ENCODE measurements at regions not wholly inside any gene's neighbourhood (a gene's known extent, or its start where the extent isn't known, plus 50 kb on each side); places are given as distances from the start of the nearest gene placed in this dataset.

DNA sequence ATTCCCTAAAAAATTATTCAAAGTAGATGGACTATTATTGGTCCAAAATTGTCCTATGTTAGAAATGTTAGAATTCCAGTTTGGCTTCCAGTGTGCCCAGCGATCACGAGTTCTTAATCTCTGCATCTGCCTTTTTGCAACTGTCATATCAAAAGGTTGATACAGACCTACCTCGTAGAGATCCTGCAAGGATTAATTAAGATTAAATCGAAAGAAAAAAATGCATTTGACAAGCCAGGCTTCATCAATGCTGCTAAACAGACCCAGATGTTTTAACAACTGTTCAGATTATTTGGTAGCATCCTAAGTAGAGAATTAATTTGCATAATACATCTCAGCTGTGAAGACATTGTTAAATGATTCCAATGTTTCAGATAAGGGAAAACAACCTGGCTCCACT, 336.5 kb downstream of the CRPPA start:
- no peak for DNase-seq

DNA sequence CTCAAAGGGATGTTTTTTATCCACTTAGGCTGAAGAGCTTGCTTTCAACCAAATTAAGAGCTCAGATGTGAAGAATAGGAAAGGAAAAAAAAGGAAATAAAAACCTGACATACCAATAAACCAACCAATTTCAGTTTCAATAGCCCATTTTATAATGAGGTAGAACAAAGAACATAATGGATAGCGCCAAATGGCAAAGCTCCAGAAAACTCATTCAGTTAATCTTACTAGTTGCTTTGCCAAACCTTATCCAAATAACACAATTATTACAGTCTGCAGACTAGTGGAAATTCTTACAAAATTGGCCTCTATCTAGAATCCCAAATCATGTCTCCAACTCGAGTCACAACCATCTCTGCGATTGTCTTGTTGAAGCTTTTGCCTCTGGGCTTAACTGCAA, 337.0 kb downstream of the CRPPA start:
- DNase-seq, result no peak

DNA sequence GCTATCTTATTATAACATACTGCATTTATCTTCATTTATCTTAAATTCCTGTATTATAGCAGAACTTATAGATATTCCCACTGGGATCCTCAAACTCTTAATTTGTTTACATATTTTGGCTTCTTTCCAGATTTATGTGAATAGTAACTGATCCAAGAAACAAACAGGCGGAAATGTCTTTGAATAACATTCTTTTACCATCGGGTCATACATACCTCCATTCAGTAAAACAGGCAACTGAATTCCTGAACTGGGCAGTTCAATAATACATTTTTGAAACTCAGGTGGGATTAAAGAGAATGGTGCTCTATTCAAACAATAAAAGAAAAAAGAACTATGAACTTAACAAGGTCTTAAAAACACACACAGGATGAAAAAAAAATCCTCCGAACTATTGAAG, 337.4 kb downstream of the CRPPA start:
- no peak for DNase-seq

DNA sequence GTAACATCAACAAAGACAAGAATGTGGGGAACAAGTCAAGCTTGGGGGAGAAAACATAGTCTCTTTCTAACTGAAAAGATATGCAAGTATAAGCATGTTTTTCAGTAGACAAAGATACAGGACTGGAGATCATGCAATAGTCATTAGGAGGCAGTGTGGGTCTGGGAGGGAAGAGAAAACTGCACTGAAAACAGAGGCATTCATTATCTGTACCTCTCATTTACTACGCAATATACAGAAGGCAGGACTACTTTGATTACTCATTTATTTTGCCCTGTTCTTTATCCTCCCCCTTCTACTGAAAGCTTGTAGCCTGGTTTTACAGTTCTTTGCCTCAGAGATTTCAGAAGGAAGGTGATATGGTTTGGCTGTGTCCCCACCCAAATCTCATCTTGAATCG, 341.2 kb downstream of the CRPPA start:
- no peak for DNase-seq

DNA sequence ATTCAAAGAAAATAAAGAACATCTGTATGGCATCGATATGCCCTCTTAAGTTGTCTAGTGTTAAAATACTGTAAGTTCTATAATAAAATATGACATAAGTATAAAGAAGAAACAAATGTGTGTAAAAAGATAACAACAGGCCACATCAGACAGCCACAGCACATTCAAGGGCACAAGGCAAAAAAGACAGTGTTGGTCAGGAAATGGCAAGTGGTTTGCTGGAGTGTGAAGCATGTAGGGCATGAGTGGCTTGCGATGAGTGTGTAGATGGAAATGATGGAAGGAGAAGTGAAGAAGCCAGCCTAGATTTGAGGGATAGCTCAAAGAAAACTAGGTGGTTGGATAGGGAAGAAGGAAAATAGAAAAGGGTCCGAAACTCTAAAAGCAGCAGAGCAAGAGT, 341.6 kb downstream of the CRPPA start:
- no peak for DNase-seq

DNA sequence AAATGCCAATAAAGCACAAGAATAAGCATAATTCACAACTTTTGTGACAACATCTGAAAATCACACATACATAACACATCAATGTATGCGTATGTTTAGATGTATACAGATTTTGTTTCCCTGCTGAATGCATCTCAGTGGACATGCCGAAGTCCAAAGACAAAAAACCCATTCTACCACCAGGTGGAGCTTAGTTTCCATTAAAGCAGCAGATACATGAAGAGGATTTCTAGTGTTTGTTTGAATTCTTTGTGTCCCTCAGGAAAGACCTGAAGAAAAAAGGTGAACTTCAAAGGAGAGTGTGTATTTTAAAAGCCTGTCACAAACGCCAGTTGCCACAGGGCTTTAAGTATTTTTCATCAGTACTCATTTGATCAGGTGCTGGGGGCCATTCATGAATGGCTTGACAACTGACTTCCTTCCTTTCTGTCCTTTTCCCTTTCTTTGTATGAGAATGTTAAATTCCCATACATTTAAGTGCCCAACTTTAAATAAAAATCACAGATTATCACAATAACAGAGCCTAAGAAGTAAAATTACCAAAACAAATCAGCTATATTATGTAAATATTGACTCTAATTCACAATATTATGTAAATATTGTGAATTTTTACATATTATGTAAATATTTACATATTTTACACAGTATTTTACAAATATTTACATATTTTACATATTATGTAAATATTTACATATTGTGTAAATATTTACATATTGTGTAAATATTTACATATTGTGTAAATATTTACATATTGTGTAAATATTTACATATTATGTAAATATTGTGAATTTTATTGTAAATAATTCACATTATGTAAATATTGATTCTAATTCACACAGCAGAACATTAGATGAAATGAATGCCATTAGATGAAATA, 343.0 kb downstream of the CRPPA start:
- DNase-seq, result peak; percentile 6

DNA sequence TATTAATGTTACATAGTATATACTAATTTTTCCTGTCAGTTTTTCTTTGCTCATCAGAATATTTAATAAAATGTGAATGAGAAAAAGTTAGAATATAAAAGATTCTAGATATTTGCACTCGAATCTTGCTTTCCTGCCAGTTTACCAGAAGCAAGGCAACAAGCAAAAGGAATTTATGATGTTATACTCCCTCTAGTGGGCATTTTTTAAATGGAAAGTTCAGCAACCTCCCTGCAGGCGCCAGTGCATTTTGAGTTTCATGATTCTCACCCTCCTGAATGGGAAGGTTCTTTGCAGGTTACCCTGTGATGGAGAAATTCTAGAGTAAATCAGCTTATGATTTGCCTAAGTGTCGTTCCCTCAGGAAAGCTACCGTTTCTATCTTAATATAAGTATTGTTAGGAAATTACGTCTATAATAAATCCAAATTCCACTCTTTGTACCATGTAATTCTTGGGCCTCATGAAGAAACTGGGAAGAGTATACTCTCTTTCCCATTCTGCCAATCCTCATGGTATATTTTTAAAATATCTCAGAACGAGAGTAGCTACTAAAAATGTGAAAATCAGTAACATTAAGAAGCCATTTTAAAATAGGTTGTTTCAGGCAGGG, 350.0 kb downstream of the CRPPA start:
- no peak for DNase-seq

DNA sequence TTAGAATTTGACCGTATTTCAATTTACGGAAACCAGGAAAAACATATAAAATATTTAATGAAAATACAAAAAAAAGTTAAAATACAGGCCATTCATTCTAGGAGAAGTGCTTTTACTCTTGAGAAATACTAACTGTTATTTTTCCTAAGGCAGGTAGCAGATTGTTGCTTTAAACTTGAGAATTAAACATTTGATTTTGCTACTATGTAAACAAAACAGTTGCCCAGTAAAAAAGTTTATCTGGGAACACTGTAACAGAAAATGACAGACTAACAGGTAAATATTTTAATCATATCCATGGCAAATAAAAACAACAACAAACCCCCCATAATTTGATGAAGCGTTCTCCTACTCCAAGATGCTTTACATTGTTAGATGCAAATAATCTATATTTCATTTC, 350.5 kb downstream of the CRPPA start:
- DNase-seq, result no peak

DNA sequence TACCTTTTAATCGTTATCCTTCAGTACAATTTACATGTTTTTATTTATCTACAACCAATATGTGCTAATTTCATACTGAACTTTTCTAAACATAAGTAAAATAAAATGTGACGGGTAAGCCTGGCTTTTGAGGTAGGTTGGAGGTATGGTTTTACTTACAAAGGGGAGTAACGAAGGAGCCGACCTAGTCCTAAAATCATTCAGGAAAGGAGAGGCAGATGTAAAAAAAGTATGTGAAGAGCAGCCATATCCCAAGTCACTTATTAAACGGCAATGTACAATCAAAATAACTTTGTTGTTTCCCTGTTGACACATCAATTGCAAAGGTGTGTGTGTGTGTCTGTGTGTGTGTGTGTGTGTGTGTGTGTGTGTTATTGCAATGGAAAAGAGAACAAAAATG, 351.3 kb downstream of the CRPPA start:
- no peak for DNase-seq

DNA sequence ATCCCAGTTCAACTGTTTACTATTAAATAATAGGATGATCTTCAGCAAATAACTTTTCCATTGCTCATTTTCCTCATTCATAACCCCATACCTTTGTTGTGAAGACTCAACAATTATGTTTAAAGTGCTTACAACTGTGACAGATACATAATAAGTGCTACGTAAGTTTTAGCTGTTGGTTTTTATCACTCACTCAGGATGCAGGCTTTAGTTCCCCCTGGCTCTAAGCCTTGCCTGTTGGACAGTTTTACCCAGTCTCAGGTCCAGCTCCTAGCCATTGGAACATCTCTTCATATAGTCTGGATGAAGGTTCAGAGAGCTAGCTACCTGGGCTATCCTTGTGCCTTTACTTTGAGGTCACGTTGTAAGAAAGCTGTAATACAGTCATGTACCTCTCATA, 353.2 kb downstream of the CRPPA start:
- no peak for DNase-seq

DNA sequence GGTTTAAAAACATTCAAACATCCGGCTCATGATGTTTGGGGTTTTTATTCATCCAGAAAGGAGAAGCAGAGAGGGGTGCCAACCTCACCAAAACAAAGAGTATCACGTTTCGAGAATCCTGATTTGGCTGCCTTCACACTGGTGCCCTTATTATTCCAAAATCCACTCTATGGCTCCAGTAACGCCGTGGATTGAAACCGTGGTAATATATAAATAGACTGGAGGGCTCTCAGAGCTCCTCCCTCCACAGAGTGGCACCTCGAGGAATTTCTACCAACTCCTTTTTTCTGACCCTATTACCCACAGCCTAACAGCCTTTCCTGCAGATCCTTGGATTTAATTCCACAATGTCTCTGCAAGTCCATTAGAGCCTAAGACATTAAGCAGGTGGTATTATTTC, 353.6 kb downstream of the CRPPA start:
- no peak for DNase-seq

DNA sequence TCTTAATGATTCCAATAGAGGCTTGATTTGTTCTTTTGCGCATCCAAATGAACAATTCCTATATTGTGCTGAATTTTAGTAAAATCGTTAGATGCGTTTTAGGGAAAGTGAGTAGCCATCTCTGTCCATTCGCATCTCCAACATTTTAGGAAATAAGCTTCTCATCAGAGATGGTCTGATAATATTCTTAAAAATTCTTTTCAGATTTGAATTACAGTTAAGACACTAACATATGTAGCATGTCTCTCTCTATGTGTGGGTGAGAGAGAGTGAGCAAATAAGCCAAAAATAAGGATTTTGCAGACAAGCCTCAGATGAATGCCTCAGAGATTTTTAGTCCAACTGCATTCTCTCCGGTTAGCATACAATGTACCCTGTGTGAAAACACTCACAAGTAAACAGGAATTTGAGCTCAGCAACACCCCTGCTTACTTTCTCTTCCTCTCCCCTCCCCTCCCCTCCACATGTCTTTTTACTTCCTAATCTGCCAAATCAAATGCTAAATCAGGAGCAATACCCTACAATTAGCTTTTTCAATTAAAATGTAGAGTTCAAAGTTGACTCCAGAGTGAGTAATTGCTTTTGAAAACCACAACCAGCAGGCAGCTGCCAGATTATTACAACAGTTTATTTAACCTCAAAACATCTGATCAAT, 354.4 kb downstream of the CRPPA start:
- no peak for DNase-seq

DNA sequence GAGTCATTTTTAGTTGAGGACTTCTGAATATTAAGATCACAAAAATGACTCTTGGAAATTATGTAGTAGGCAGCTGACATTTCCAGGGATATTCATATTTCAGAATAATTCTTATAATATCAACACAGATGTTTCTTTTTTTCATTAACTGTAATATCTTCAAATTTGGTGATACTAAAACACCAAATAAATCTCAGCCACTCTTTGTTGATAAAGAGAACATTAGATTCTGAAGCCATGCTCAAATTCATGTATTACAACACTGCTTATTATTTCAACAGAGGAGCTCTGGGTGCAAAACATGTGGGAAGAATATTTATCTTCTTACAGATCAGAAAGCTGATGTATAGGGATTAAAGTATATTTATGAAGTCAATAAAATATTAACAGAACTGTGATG, 355.4 kb downstream of the CRPPA start:
- DNase-seq, result no peak

DNA sequence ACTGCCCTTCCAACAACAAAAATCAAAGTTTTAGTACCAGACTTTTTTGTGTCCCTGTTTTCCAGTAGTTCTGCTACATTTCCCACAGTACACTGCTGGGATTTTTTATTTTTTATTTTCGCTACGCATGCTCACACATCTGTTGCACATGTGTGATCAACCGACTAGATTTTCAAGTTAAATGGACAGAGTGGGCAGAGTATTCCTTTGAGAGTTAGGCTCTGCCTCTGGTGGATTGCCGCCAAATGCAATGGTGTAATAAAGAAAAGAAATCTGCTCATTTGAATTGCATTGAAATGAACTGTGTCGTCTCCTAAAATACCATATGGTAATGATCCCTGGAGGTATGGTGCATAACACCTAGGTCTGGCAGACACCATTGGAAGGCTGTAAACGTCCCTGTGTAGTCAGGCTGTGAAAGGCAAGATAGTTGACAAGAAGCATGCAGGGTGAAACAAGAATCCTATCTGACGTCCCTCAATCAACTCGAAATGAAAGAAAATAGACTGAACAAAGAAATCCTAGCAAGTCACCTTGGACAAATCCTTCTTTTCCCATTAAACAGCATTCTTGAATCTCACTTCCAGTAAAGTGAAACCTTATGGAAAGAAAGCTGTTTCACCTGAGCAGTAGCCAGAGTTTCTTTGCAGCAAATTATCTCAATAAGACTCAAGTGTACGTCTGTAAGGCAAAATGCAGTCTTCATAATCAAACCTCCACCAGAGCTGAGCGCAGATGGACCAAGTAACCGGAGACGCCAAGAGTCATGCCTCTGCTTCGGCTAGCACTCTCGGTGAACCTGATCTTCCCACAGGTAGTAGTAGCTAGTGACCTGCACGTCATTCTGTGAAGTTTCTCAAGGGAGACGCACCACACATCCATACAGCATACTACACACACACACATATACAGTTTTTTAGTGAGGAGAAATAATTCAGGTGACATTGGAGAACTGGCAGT, 357.3 kb downstream of the CRPPA start:
- no peak for DNase-seq

DNA sequence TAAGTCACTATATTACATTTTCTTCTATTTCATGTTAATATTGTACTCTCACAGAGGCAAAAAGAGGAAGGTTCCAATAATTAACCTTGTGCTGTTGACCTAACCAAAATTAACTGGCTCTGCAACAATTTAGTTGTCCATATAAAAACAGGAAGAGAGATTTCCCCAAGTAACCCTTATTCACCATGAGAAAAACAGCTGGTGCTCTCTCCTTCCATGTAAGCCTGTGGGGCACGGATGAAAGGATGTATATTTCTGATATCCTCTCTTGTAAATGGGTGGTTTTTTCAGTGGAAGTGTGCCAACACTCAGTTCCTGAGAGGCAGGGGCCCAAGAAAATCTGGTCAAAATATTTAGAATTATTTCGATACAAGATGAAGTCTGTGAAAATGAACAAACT, 358.1 kb downstream of the CRPPA start:
- no peak for DNase-seq

DNA sequence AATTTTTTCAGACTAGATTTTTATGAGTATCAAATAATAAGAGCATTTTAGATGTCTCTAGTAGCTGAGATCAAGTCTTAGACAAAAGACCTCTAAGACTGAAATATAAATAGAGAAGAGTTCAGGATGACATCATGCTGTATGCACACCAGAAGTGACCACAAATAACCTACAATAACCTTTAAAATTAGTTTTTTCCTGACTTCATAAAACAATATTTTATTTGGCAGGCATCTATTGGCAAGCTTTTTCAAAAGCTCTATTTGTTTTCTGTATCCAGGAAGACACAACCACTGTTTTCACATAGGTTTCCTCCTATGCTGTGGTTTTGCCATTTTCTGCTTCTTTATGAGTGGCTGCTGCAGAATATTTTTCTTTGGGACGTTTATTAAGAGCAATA, 359.1 kb downstream of the CRPPA start:
- no peak for DNase-seq

DNA sequence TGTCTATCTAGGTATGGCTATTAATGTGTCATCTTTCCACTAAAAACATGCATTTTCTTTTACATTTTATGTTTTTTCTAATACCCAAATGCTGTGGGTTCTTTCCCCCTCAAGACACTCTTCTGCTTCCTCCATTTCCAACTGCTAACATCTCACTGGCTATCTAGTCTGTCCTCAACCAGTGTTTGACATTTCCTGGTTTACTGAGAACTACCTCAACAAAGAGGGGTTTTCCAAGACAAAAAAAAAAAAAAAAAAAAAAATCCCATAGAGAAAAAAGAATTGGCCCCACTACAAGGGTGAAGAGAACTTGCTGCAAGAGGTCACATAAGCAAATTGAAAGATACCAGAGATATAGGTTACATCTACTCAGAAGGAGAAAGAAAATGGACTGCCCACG, 359.7 kb downstream of the CRPPA start:
- no peak for DNase-seq

DNA sequence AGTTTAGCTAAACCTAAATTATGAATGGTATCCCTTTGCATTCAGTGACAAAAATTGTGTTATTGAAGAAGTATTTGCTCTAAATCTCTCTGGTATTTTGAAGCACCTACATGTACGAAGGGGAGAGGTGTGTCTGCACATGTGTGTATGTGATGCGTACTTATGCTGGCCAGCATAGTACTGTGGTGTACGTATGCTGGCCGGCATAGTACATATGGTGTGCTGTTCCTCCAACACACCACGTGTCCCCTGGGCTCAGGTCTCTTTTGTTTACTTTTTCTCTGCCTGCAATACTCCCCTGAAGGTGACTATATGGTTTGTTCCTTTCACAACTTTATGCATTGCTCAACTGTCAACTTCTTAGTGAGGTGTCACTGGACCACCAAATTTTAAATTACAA, 360.3 kb downstream of the CRPPA start:
- DNase-seq, result no peak

DNA sequence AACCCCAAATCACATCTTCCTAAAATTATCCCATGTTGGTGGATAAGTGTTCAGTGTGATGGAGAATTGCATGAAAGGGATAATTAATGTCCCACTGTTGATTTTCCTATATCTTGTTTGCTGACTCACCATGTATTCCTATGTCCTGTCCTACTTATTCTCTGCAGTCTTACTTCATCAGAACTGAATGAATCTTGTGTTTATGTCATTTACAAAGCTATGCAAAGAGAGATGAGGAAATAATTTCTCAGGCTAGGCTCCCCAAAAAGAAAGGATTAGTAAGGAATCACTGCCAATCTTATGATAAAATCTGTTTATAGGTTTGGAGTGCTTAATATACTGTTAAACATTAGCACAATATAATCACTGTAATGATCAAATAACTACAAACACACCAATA, 360.8 kb downstream of the CRPPA start:
- no peak for DNase-seq

DNA sequence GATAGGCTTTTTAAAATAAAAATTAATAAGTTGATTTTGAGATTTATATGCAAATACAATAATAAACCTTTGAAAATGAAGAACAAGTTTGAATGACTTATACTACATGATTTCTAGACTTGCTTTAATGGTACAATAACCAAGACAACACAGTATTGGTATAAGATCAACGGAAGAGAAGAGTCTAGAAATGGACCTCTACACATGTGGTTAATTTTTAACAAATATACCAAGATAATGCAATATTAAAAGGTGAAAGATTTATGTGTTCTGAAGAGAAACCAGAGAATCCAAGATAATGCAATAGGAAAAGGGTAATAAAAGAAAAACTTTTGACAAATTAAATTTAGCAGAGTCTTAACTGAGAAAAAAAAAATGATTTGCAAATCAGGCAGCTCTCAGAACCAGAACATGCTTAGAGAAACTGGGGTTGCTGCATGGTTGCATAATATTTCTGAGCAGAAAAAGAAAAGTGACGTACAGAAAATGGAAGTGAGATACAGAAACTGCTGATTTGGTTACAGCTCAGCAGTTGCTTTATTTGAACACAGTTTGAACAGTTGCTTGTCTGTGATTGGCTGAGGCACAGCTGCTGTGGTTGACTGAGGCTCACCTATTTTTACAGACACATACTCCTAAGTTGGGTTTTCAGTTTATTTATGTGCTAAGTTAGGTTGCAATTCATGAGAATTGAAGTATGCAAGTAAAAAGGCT, 365.9 kb downstream of the CRPPA start:
- DNase-seq, result no peak

DNA sequence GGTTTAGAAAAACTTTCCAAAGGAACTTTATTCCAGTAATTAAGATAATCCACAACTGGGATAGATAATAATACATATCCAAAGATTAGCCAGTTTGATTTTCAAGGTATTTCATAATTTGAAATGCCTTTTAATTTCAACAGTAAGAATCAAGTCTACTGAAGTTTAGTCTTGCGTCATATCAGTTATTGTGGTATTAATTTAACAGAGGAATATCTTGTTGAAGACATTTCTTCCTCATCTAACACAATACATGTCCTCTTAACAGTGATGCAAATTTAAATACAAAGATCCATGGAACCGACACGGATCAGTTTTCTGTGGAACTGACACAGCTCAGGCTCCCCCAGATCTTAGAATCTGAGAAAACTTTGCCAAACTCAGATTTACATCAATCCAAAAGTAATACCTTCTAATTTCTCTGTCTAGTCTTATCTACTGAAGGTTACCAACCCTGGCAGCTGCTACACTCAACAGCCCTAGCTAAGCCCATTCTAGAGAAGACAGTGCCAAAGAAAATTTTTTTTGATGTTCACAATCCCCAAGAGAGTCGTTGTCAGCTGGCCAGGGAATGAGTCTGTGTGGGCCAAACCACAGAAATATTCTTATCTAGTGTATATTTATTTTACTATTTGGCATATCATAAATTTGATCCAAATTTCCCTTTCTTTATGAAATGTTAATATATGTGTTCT, 365.2 kb upstream of the MEOX2 start:
- no peak for DNase-seq

DNA sequence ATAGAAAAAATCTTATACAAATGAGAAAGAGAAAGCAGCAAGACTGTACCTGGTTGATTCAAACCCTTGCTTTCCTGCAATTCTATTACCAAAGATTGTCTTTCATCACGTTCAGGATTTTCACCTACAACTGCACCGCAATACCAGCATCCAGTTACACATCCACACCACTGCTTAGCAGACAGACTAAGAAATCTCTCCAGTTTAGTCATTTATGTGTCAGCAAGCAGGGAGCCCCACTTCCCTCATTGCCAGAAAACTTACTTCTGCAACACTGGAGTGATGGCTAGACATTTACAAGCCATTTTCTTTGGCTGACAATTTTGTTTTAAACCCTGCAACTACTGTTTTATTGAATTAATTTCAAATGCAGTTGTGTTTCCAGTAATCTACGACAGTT, 359.6 kb upstream of the MEOX2 start:
- DNase-seq, result no peak

Measured in stimulated activated CD4-positive, alpha-beta T cell treated with anti-CD3 and anti-CD28 coated beads, Interleukin-4, amount 100 ng/mL, for 24 hours (primary cell).